Activated CD8-positive, alpha-beta memory T cell treated with anti-CD3 and anti-CD28 coated beads for 4 hours (primary cell): ENCODE measurements at regions not wholly inside any gene's neighbourhood (a gene's known extent, or its start where the extent isn't known, plus 50 kb on each side); places are given as distances from the start of the nearest gene placed in this dataset.

ENCODE experiments used
- DNase-seq, 2 donors: peaks; one replicate each; pipeline ENCODE4 v3.0.0-alpha.2; 2020; ENCODE audit warnings: low read depth in 2 of 2

DNA sequence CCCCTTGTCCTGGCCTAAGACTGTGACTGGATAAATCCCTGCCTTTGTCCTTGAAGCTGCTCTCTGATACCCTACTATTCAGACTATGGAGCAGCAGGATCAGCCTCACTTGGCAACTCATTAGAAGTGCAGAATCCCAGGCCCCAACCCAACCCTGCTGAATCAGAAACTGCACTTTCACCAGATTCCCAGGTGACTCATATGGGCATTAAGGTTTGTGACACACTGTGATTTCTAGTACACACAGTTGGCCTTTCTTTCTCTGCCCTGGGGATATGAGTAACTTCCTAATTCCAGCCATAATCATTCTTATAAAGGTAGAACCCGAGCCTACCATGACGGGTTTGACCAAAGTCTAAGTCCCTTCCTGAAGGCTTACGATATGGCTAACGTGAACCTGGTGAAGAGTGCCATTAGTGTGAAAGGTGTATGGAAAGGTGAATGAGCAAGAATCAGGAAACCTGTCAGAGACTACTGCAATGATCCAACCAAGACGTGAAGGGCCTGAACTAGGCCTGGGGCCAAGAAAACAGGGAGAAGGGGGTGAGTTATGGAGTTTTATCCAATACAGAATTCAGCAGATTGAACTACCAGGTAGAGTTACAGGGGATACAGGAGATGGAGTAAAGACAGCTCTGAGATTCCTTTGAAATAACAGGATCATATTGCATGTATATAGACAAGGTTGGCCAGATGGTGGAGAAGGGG lies 533.0 kb downstream of the BNC2 start:
- no peak for DNase-seq

GRCh38 chr9:16341177-16341576 lies 529.3 kb downstream of the BNC2 start:
- no peak for DNase-seq

GRCh38 chr9:16342246-16343020 lies 528.0 kb downstream of the BNC2 start:
- DNase-seq = no peak

DNA sequence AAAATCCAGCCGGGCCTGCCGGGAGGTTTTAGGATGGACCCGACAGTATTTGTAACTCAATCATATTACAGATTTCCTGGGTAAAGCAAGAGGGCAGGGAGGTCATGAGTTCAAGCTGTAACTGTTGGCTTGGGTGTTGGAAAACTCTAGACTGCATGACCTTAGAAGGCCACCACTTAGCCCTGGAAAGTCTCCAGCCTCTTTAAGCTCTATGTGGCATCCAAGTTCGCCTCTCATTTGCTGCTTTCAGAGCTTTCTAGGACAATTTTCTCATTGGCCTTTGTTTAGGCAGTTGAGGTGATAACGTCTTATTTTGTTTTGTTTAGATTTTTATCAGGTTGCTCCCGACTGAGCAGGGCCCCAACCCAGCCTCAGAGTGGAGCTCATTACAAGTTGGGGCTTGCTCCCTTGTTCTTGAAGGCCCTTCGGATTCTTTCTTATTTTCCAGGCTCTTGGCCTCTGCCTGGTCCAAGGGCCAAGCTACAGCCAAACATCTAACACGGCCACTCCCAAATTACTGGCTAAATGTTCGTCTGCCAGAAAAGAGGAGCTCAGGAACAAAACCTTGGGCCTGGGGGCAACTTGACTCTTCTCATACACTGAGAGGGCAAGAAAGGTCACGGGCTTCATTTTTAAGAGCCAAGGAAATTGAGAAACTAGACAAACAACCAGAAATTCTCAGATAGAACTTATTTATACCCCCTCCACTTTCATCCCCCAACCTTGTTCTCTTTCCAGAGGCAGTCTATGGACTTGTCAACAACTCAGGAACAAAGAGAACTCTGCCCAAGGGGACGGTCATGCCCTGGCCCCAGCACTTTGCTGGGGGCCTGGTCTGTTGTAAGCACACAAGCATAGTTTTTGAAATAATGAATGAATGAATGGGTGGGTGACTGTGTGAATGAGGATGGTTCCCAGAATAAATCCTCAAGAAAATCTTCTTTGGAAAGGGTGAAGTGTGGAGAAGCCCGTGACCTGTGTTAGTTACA lies 526.9 kb downstream of the BNC2 start:
- DNase-seq = no peak

DNA sequence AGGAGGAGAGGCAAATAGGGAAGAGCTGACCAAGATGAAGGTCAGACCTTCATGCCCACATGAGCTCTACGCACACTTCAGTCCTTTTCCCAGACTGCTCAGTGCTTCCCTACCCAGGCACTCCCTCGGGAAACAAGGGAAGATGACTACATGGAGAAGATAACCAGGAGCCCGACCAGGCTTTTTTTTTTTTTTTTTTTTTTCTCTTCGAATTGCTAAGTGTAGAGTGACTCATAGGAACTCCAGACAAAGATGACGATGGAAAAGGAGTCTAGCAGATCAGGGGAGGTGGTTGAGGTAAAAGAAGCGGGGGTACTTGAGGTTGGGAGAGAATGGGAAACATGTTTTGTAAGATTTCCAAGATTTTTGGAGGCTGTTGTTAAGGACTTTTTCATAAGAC lies 526.1 kb downstream of the BNC2 start:
- no peak for DNase-seq

GRCh38 chr9:16345902-16346301 lies 524.6 kb downstream of the BNC2 start:
- no peak for DNase-seq

DNA sequence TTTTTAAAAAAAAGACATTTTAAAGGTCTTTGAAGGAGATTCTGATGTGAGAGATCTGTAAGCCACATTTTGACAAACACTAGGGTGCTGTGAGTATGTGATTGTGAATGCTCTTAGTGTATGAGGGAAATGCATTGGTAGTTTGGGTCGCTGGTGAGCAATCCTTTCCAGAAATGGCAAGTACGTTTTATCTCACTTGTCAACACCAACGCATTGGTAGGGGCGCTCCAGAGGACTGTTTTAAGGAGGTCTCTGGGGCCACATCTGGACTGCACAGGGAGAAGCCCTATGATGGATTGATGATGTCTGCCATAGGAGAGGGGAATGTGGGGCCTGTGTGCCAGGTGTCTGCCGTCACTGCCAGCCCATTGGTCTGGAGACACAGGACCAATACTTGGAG lies 522.6 kb downstream of the BNC2 start:
- DNase-seq = no peak

GRCh38 chr9:16348531-16348930 lies 521.9 kb downstream of the BNC2 start:
- no peak for DNase-seq

- no peak for DNase-seq
Measured at GRCh38 chr9:16352251-16352650, 518.2 kb downstream of the BNC2 start.

GRCh38 chr9:16352791-16353401 lies 517.6 kb downstream of the BNC2 start:
- no peak for DNase-seq

DNA sequence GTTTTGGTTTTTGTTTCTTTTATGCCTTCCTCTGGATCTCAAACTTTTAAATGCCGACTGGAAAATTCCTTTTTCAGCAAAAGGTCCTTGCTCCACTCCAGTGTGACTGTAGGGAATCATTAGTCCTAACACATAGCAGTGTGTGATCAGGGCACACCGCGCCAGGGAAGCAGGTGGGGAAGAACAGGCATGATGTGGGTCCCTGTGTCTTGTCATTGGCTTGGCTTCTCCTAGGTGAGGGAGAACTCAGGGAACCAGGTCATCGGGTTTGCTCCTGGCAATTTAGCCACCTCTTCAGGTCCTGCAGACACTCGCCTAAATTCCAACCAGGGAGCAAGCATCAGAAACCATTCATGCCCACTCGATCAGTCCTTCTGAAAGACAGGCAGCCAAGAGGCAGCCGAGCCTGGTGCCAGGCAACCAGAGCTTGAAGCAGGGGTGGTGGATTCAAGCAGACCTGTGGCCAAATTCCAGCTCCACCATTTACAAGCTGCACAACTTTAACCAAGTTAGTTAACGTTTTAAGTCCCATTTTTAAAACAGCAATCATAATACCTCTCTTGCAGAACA lies 514.2 kb downstream of the BNC2 start:
- DNase-seq = no peak

GRCh38 chr9:16357828-16358227 lies 512.6 kb downstream of the BNC2 start:
- no peak for DNase-seq

DNA sequence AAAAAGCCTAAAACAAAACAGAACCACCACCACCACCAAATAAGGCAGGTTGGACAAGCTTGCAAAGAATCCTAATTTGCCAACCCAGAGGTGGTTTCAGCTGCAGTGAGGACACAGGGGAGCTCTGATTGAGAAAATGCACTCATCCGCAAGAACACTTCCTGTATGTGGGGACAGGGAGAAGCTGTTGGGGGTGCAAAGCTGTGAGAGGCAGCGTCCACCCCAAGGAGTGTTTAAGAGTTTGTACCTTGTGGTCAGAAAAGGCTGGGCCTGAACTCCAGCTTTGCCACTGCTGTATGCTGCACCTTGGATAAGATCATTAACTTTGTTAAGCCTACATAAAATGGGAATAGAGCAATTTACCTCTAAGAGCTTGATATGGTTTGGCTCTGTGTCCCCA lies 511.7 kb downstream of the BNC2 start:
- no peak for DNase-seq
